ENCODE measurements at regions not wholly inside any gene's neighbourhood (a gene's known extent, or its start where the extent isn't known, plus 50 kb on each side); places are given as distances from the start of the nearest gene placed in this dataset.

- no peaks in the 10 kb centered on the region for H3K27me3 Mint-ChIP-seq (ENCODE audit: unreplicated experiment)
- no TSS peak for BruUV-seq (replicated peaks)
- no peaks in the 10 kb centered on the region for H3K36me3 Mint-ChIP-seq (ENCODE audit: insufficient read depth, unreplicated experiment)
- CTCF ChIA-PET = interaction anchor here (1.1 kb wide), 1 partner anchor 19 kb away, joined by 3 read pairs; no protein-coding TSS in a partner anchor
- H3K4me1 Mint-ChIP-seq (ENCODE audit: low read depth, unreplicated experiment) = peaks cover 30% of the 10 kb centered on the region
- intact Hi-C loops (cut with micrococcal nuclease; ENCODE audit: unreplicated experiment) = no loop called here
- no peak for DNase-seq
- TF ChIP-seq, protein P1, sequence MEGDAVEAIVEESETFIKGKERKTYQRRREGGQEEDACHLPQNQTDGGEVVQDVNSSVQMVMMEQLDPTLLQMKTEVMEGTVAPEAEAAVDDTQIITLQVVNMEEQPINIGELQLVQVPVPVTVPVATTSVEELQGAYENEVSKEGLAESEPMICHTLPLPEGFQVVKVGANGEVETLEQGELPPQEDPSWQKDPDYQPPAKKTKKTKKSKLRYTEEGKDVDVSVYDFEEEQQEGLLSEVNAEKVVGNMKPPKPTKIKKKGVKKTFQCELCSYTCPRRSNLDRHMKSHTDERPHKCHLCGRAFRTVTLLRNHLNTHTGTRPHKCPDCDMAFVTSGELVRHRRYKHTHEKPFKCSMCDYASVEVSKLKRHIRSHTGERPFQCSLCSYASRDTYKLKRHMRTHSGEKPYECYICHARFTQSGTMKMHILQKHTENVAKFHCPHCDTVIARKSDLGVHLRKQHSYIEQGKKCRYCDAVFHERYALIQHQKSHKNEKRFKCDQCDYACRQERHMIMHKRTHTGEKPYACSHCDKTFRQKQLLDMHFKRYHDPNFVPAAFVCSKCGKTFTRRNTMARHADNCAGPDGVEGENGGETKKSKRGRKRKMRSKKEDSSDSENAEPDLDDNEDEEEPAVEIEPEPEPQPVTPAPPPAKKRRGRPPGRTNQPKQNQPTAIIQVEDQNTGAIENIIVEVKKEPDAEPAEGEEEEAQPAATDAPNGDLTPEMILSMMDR (IDR thresholded peaks at IDR 0.05; ENCODE audit: unreplicated experiment) = no peak
- H3K9me3 Mint-ChIP-seq (ENCODE audit: low read depth, unreplicated experiment) = no peaks in the 10 kb centered on the region
- no peak overlapping the region for H3K27ac Mint-ChIP-seq (ENCODE audit: unreplicated experiment)
- no peak overlapping the region for H3K4me3 Mint-ChIP-seq (ENCODE audit: low read depth, unreplicated experiment)
Measured at GRCh38 chr2:16123856-16124780, 183.8 kb downstream of the MYCN start.

GRCh38 chr2:16123421-16123820 lies 183.1 kb downstream of the MYCN start:
- TF ChIP-seq, protein P1 (IDR thresholded peaks at IDR 0.05; ENCODE audit: unreplicated experiment) = no peak
- no TSS peak for BruUV-seq (replicated peaks)
- Mint-ChIP-seq H3K4me3 (ENCODE audit: low read depth, unreplicated experiment) (no peak overlapping the region), H3K27ac (ENCODE audit: unreplicated experiment) (no peak overlapping the region), H3K4me1 (ENCODE audit: low read depth, unreplicated experiment) (peaks cover 30% of the 10 kb centered on the region), H3K9me3 (ENCODE audit: low read depth, unreplicated experiment) (no peaks in the 10 kb centered on the region), H3K27me3 (ENCODE audit: unreplicated experiment) (no peaks in the 10 kb centered on the region), H3K36me3 (ENCODE audit: insufficient read depth, unreplicated experiment) (no peaks in the 10 kb centered on the region)
- CTCF ChIA-PET = interaction anchor here (0.6 to 1.1 kb wide), 2 partner anchors 19 to 335 kb away, joined by 3 read pairs; no protein-coding TSS in a partner anchor
- DNase-seq = no peak
- intact Hi-C loops (cut with micrococcal nuclease; ENCODE audit: unreplicated experiment) = no loop called here

DNA sequence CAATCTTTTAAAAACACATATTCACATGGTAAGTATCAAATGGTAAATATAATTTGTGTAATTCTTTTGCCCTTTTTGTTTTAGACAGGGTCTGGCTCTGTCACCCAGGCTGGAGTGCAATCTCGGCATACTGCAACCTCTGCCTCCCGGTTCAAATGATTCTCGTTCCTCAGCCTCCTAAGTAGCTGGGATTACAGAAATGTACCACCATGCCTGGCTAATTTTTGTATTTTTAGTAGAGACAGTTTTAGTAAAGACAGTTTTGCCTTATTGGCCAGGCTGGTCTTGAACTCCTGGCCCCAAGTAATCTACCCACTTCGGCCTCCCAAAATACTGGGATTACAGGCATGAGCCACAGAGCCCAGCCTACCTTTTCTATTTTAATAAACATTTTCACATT lies 182.2 kb downstream of the MYCN start:
- intact Hi-C loops (cut with micrococcal nuclease; ENCODE audit: unreplicated experiment) = no loop called here
- Mint-ChIP-seq H3K27me3 (ENCODE audit: unreplicated experiment) (no peaks in the 10 kb centered on the region), H3K36me3 (ENCODE audit: insufficient read depth, unreplicated experiment) (no peaks in the 10 kb centered on the region), H3K9me3 (ENCODE audit: low read depth, unreplicated experiment) (no peaks in the 10 kb centered on the region), H3K4me1 (ENCODE audit: low read depth, unreplicated experiment) (peaks cover 30% of the 10 kb centered on the region), H3K27ac (ENCODE audit: unreplicated experiment) (no peak overlapping the region), H3K4me3 (ENCODE audit: low read depth, unreplicated experiment) (no peak overlapping the region)
- DNase-seq = no peak
- TF ChIP-seq, protein P1 (IDR thresholded peaks at IDR 0.05; ENCODE audit: unreplicated experiment) = no peak
- CTCF ChIA-PET = no interaction called here
- no TSS peak for BruUV-seq (replicated peaks)

- no peaks in the 10 kb centered on the region for H3K27me3 Mint-ChIP-seq (ENCODE audit: unreplicated experiment)
- TF ChIP-seq, protein P1 (IDR thresholded peaks at IDR 0.05; ENCODE audit: unreplicated experiment) = no peak
- H3K36me3 Mint-ChIP-seq (ENCODE audit: insufficient read depth, unreplicated experiment) = no peaks in the 10 kb centered on the region
- H3K9me3 Mint-ChIP-seq (ENCODE audit: low read depth, unreplicated experiment) = no peaks in the 10 kb centered on the region
- no peak overlapping the region for H3K27ac Mint-ChIP-seq (ENCODE audit: unreplicated experiment)
- no TSS peak for BruUV-seq (replicated peaks)
- intact Hi-C loops (cut with micrococcal nuclease; ENCODE audit: unreplicated experiment) = no loop called here
- CTCF ChIA-PET = no interaction called here
- H3K4me1 Mint-ChIP-seq (ENCODE audit: low read depth, unreplicated experiment) = peaks cover 26% of the 10 kb centered on the region
- H3K4me3 Mint-ChIP-seq (ENCODE audit: low read depth, unreplicated experiment) = no peak overlapping the region
- no peak for DNase-seq
Measured at GRCh38 chr2:16121986-16122390, 181.6 kb downstream of the MYCN start.

Data from Calu3 (cell line).